ENCODE measurements at regions not wholly inside any gene's neighbourhood (a gene's known extent, or its start where the extent isn't known, plus 50 kb on each side); places are given as distances from the start of the nearest gene placed in this dataset.

- H3K4me1 Mint-ChIP-seq = no peaks in the 10 kb centered on the region
- DNase-seq (ENCODE audit: low spot score) (no peak), ATAC-seq (no peak)
- Histone ChIP-seq H3K79me2 (replicated peaks; ENCODE audit: insufficient read depth) (no peaks in the 10 kb centered on the region), H3K4me2 (no peak overlapping the region), H2AFZ (no peak overlapping the region), H3K36me3 (ENCODE audit: insufficient read depth) (no peaks in the 10 kb centered on the region), H3K27me3 (ENCODE audit: insufficient read depth) (no peaks in the 10 kb centered on the region), H3K27ac (ENCODE audit: low read depth) (no peak overlapping the region), H3K4me3 (no peak overlapping the region), H4K20me1 (replicated peaks; ENCODE audit: insufficient read depth) (no peaks in the 10 kb centered on the region), H3F3A (replicated peaks; ENCODE audit: low read depth) (no peaks in the 10 kb centered on the region), H3K4me1 (ENCODE audit: insufficient read depth) (no peaks in the 10 kb centered on the region), H3K9me2 (ENCODE audit: insufficient read depth) (peaks cover 3% of the 10 kb centered on the region; the same call in 1 of the 2 replicates)
- H3K9me3 Mint-ChIP-seq = peaks cover 3% of the 10 kb centered on the region
- H3K27me3 Mint-ChIP-seq (ENCODE audit: insufficient read depth, low read depth, poor library complexity) = no peaks in the 10 kb centered on the region
- no peak overlapping the region for H3K27ac Mint-ChIP-seq
- peaks cover 3% of the 10 kb centered on the region; the same call in 2 of the 3 replicates for H3K36me3 Mint-ChIP-seq (ENCODE audit: low read depth)
- no peak overlapping the region for H3K4me3 Mint-ChIP-seq
- TF ChIP-seq ZNF331 (CRISPR knock-in tag; IDR thresholded peaks at IDR 0.05; ENCODE audit: low read depth) (no peak), ZNF114 (CRISPR knock-in tag; IDR thresholded peaks at IDR 0.05) (no peak), JUNB (IDR thresholded peaks at IDR 0.05; ENCODE audit: unreplicated experiment) (no peak), ETS1 (IDR thresholded peaks at IDR 0.05) (no peak), ZNF462 (CRISPR knock-in tag; IDR thresholded peaks at IDR 0.05) (no peak), CTCF (conservative IDR thresholded peaks at IDR 0.05; ENCODE audit: low read depth in 2 of 2) (no peak), REST (IDR thresholded peaks at IDR 0.05; ENCODE audit: unreplicated experiment) (no peak), NANOG (IDR thresholded peaks at IDR 0.05; ENCODE audit: borderline replicate concordance) (no peak), STAT1 (IDR thresholded peaks at IDR 0.05; ENCODE audit: unreplicated experiment) (no peak), EZH2 (IDR thresholded peaks at IDR 0.05; ENCODE audit: low read depth, unreplicated experiment) (no peak), CREB1 (CRISPR knock-in tag; IDR thresholded peaks at IDR 0.05; ENCODE audit: low read depth) (no peak), POLR2AphosphoS5 (IDR thresholded peaks at IDR 0.05; ENCODE audit: low read depth) (no peak), EZH2phosphoT487 (IDR thresholded peaks at IDR 0.05; ENCODE audit: unreplicated experiment) (no peak)
These were observed 1032.3 kb upstream of the NRXN1 start for GRCh38 chr2:52064234-52064633.

Data from GM23338 (cell line).